Lower leg skin (tissue), 4 donors: ENCODE measurements at regions not wholly inside any gene's neighbourhood (a gene's known extent, or its start where the extent isn't known, plus 50 kb on each side); places are given as distances from the start of the nearest gene placed in this dataset.

ENCODE experiments used
- DNase-seq, 2 donors: peaks; one replicate each; pipeline ENCODE4 v3.0.0-alpha.2; 2019; ENCODE audit warnings: low spot score in 2 of 2
- H3K4me3 ChIP-seq: fragments of 200-600 bp; sonication (generic); 2 replicates; pipeline ENCODE4 v1.5.1; 2017; ENCODE audit warnings: mild to moderate bottlenecking, low read depth; ENCODE audit not compliant: poor library complexity, severe bottlenecking
- CTCF ChIP-seq, 3 donors: fragments of 450-650 bp; IDR thresholded peaks; one replicate each; pipeline ENCODE4 v1.5.1; 2016; ENCODE audit warnings: antibody characterized with exemption in 3 of 3, mild to moderate bottlenecking in 3 of 3, moderate library complexity in 2 of 3
- POLR2A ChIP-seq, 2 donors: fragments of 450-650 bp; IDR thresholded peaks; one replicate each; pipeline ENCODE4 v1.6.1; 2016 to 2017; ENCODE audit warnings: antibody characterized with exemption in 2 of 2, mild to moderate bottlenecking in 1 of 2, moderate library complexity in 1 of 2
- WGBS, 2 donors: methylation state at CpG; one replicate each; pipeline ENCODE4 v1.1.5; 2018; 5-methylcytosine and 5-hydroxymethylcytosine counted together
- intact Hi-C: fragments of 100-400 bp; cut with DNase I; formaldehyde crosslinking; loops from one replicate; pipeline ENCODE4 v1.15.0; 2023; ENCODE audit warnings: low total_unique reads

- no peak for DNase-seq
- no peak overlapping the region for H3K4me3 ChIP-seq
- TF ChIP-seq CTCF (IDR thresholded peaks at IDR 0.05): no peak
- TF ChIP-seq POLR2A (IDR thresholded peaks at IDR 0.05): no peak
- intact Hi-C loops: no loop called here
- WGBS, 2 donors: 91 to 100% methylated on average over 3 of the region's 3 CpGs
These were observed 53.8 kb upstream of the SGPP1 start for GRCh38 chr14:63781686-63782085.

GRCh38 chr14:63782683-63783389, 55.0 kb upstream of the SGPP1 start:
- TF ChIP-seq POLR2A (IDR thresholded peaks at IDR 0.05) (no peak), CTCF (IDR thresholded peaks at IDR 0.05) (no peak)
- 93 to 95% methylated on average over 9 of the region's 9 CpGs for WGBS, 2 donors
- intact Hi-C loops: no loop called here
- H3K4me3 ChIP-seq: no peak overlapping the region
- DNase-seq: no peak

GRCh38 chr14:63788011-63788933, 60.4 kb upstream of the SGPP1 start:
- H3K4me3 ChIP-seq: no peak overlapping the region
- WGBS, 2 donors: 74% methylated on average over 23 to 25 of the region's 26 CpGs
- intact Hi-C loops: no loop called here
- no peak for DNase-seq
- TF ChIP-seq POLR2A (IDR thresholded peaks at IDR 0.05) (no peak), CTCF (IDR thresholded peaks at IDR 0.05) (no peak)

GRCh38 chr14:63793376-63793775, 59.4 kb upstream of the SYNE2 start:
- H3K4me3 ChIP-seq: no peak overlapping the region
- no peak for TF ChIP-seq CTCF (IDR thresholded peaks at IDR 0.05)
- no peak for TF ChIP-seq POLR2A (IDR thresholded peaks at IDR 0.05)
- no peak for DNase-seq
- intact Hi-C loops: loop anchor here (10.0 kb wide), 1 partner anchor 511 kb away; no protein-coding TSS in a partner anchor
- 56 to 60% methylated on average over 4 of the region's 4 CpGs for WGBS, 2 donors

- intact Hi-C loops: loop anchor here (10.0 kb wide), 1 partner anchor 509 kb away; no protein-coding TSS in a partner anchor
- no peak overlapping the region for H3K4me3 ChIP-seq
- TF ChIP-seq POLR2A (IDR thresholded peaks at IDR 0.05) (no peak), CTCF (IDR thresholded peaks at IDR 0.05) (no peak)
- WGBS, 2 donors: 48 to 49% methylated on average over 2 of the region's 2 CpGs
- no peak for DNase-seq
These were observed 57.3 kb upstream of the SYNE2 start for GRCh38 chr14:63795532-63795931.
